ENCODE measurements at regions not wholly inside any gene's neighbourhood (a gene's known extent, or its start where the extent isn't known, plus 50 kb on each side); places are given as distances from the start of the nearest gene placed in this dataset.

DNA sequence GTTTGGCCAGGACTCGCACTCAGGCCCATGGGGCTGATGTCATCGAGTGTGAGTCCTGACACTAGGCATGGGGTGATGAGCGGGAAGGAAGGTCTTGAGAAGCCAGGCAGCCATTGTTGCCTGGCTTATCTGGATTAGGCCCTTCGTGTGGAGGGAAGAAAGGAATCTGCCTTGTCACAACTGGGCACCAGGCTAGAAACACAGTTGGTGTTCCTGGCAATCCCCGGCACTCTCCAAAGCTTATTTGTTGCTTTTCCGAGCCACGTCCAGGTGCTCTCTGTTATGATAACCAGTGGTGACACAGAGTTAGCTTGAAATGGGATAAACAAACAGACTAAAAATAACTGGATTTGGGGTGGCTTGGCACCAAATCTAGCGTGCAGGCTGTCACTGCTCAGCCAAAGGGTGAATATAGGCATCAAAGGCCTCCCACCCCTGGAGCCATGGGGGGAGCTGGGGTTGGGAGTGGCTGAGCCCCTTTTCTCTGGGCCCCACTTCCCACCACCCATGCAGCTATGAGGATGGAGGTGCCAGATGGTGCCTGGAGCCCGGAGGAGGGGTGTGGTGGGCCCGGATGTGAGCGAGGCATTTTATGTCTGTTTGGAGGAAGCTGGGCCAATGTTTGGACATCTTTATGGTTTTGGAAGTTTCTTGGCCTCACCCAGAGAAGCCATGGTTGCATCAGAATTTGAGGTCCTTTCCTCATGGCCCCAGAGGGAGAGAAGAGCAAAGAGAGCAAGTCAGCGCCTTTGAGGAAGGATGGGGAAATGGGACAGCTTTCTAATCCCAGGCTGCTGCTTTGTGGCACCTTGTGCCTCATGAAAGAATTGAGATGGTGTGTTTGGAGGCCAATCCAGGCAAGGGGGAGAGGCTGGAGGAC, 98.0 kb upstream of the PITX1 start:
- no peaks in the 10 kb centered on the region for H3K4me1 ChIP-seq (ENCODE audit: low read length)
- H4K20me1 ChIP-seq (ENCODE audit: insufficient read depth, low read length) = no peaks in the 10 kb centered on the region
- no peaks in the 10 kb centered on the region for H3K9me3 ChIP-seq (ENCODE audit: insufficient read depth, low read length)
- H3K36me3 ChIP-seq (replicated peaks; ENCODE audit: low read depth, low read length) = no peaks in the 10 kb centered on the region
- no peaks in the 10 kb centered on the region for H3K27me3 ChIP-seq (ENCODE audit: low read depth, low read length)
- no peak overlapping the region for H2AFZ ChIP-seq (ENCODE audit: low read depth, low read length)
- H3K9ac ChIP-seq (ENCODE audit: low read length) = no peak overlapping the region
- no peak overlapping the region for H3K27ac ChIP-seq (ENCODE audit: low read length)
- H3K4me2 ChIP-seq (ENCODE audit: low read length) = no peak overlapping the region
- H3K4me3 ChIP-seq (ENCODE audit: low read length) = no peak overlapping the region
- TF ChIP-seq EZH2phosphoT487 (IDR thresholded peaks at IDR 0.05; ENCODE audit: low read depth) = no peak
- TF ChIP-seq CTCF (IDR thresholded peaks at IDR 0.05; ENCODE audit: low read depth, low read length) = no peak
- H3K79me2 ChIP-seq (ENCODE audit: low read length) = no peaks in the 10 kb centered on the region

- TF ChIP-seq CTCF (IDR thresholded peaks at IDR 0.05; ENCODE audit: low read depth, low read length) (no peak), EZH2phosphoT487 (IDR thresholded peaks at IDR 0.05; ENCODE audit: low read depth) (no peak)
- Histone ChIP-seq H3K27ac (ENCODE audit: low read length) (no peak overlapping the region), H3K4me1 (ENCODE audit: low read length) (no peaks in the 10 kb centered on the region), H4K20me1 (ENCODE audit: insufficient read depth, low read length) (no peaks in the 10 kb centered on the region), H3K79me2 (ENCODE audit: low read length) (no peaks in the 10 kb centered on the region), H3K36me3 (replicated peaks; ENCODE audit: low read depth, low read length) (no peaks in the 10 kb centered on the region), H3K9ac (ENCODE audit: low read length) (no peak overlapping the region), H3K27me3 (ENCODE audit: low read depth, low read length) (no peaks in the 10 kb centered on the region), H2AFZ (ENCODE audit: low read depth, low read length) (no peak overlapping the region), H3K4me2 (ENCODE audit: low read length) (no peak overlapping the region), H3K9me3 (ENCODE audit: insufficient read depth, low read length) (no peaks in the 10 kb centered on the region), H3K4me3 (ENCODE audit: low read length) (no peak overlapping the region)
Observed at GRCh38 chr5:135130261-135131215, 96.5 kb upstream of the PITX1 start.

DNA sequence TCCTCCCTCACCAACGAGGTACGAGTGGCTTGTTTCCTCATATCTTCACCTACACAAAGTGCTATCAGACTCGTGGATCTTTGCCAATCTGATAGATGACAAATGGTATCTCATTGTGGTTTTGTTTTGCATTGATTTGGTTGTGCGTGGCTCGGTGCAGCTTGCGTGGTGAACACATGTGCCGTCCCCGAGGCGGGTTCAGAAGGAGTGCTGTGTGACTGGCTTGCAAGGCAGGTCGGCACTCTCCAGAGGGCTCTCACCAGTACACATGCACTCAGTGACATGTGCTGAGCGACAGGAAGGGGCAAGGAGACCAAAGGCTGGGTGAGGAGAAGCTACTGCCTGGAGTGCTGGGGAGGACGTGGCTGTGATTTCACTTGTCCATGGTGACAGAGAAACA, 95.3 kb upstream of the PITX1 start:
- TF ChIP-seq EZH2phosphoT487 (IDR thresholded peaks at IDR 0.05; ENCODE audit: low read depth) (no peak), CTCF (IDR thresholded peaks at IDR 0.05; ENCODE audit: low read depth, low read length) (no peak)
- Histone ChIP-seq H3K4me2 (ENCODE audit: low read length) (no peak overlapping the region), H3K9me3 (ENCODE audit: insufficient read depth, low read length) (no peaks in the 10 kb centered on the region)

DNA sequence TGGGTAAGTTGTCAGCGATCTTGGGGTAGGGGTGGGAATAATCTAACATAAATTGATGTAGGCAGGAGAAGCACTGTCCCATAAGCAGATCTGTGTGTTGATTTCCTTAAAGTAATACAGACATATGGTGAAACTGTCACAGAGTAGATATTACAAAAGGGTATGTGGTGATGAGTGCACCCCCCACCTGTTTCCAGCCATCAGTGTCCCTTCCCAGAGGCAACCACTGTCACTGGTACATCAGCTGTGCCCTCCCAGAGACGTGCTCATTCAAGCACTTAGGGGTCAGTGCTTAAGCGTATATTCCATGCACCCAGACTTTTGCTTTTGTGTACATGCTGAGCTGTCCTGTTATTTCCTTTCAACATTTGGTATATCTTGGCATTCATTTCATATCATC, 94.3 kb upstream of the PITX1 start:
- H3K27me3 ChIP-seq (ENCODE audit: low read depth, low read length) = no peaks in the 10 kb centered on the region
- no peaks in the 10 kb centered on the region for H3K36me3 ChIP-seq (replicated peaks; ENCODE audit: low read depth, low read length)
- no peaks in the 10 kb centered on the region for H3K79me2 ChIP-seq (ENCODE audit: low read length)
- no peaks in the 10 kb centered on the region for H4K20me1 ChIP-seq (ENCODE audit: insufficient read depth, low read length)
- no peak overlapping the region for H3K9ac ChIP-seq (ENCODE audit: low read length)
- TF ChIP-seq EZH2phosphoT487 (IDR thresholded peaks at IDR 0.05; ENCODE audit: low read depth) (no peak), CTCF (IDR thresholded peaks at IDR 0.05; ENCODE audit: low read depth, low read length) (no peak)
- no peaks in the 10 kb centered on the region for H3K4me1 ChIP-seq (ENCODE audit: low read length)
- H3K4me3 ChIP-seq (ENCODE audit: low read length) = no peak overlapping the region
- H3K4me2 ChIP-seq (ENCODE audit: low read length) = no peak overlapping the region
- H2AFZ ChIP-seq (ENCODE audit: low read depth, low read length) = no peak overlapping the region
- H3K27ac ChIP-seq (ENCODE audit: low read length) = no peak overlapping the region
- no peaks in the 10 kb centered on the region for H3K9me3 ChIP-seq (ENCODE audit: insufficient read depth, low read length)

More for the DNA sequence above, 95.3 kb upstream of the PITX1 start:
- H3K4me3 ChIP-seq (ENCODE audit: low read length) = no peak overlapping the region
- no peaks in the 10 kb centered on the region for H3K4me1 ChIP-seq (ENCODE audit: low read length)
- H3K36me3 ChIP-seq (replicated peaks; ENCODE audit: low read depth, low read length) = no peaks in the 10 kb centered on the region
- H4K20me1 ChIP-seq (ENCODE audit: insufficient read depth, low read length) = no peaks in the 10 kb centered on the region
- H3K9ac ChIP-seq (ENCODE audit: low read length) = no peak overlapping the region
- H3K27me3 ChIP-seq (ENCODE audit: low read depth, low read length) = no peaks in the 10 kb centered on the region
- H3K27ac ChIP-seq (ENCODE audit: low read length) = no peak overlapping the region
- no peak overlapping the region for H2AFZ ChIP-seq (ENCODE audit: low read depth, low read length)
- no peaks in the 10 kb centered on the region for H3K79me2 ChIP-seq (ENCODE audit: low read length)

Data from OCI-LY3 (cell line).